ENCODE measurements at regions not wholly inside any gene's neighbourhood (a gene's known extent, or its start where the extent isn't known, plus 50 kb on each side); places are given as distances from the start of the nearest gene placed in this dataset.

- H3K4me3 ChIP-seq (ENCODE audit: low read depth, low read length), result no peak overlapping the region
- DNase-seq (ENCODE audit: low read depth), result no peak
- TF ChIP-seq CTCF (IDR thresholded peaks at IDR 0.05; ENCODE audit: control insufficient read depth, extremely low read depth, insufficient read depth), result no peak
These were observed 50.8 kb upstream of the SMIM36 start for GRCh38 chr17:55561973-55562495.

GRCh38 chr17:55561316-55561972 lies 50.2 kb upstream of the SMIM36 start:
- DNase-seq (ENCODE audit: low read depth), result no peak
- no peak for TF ChIP-seq CTCF (IDR thresholded peaks at IDR 0.05; ENCODE audit: control insufficient read depth, extremely low read depth, insufficient read depth)
- H3K4me3 ChIP-seq (ENCODE audit: low read depth, low read length), result no peak overlapping the region
